Psoas muscle (tissue), 7 donors: ENCODE measurements at regions not wholly inside any gene's neighbourhood (a gene's known extent, or its start where the extent isn't known, plus 50 kb on each side); places are given as distances from the start of the nearest gene placed in this dataset.
"Not testable (repeated sequence)": the region's sequence is repeated elsewhere in the genome, so short reads cannot be mapped to it uniquely, and the experiment has no call there.

ENCODE experiments used
- ATAC-seq, 4 donors: fragments of 200-7000 bp; cut with Tn5 transposase; one replicate each; pipeline ENCODE4 v1.9.1; 2020; ENCODE audit warnings: moderate library complexity in 3 of 4, mild to moderate bottlenecking in 2 of 4
- DNase-seq, 2 donors: peaks; one replicate each; pipeline ENCODE4 v3.0.0-alpha.2; 2020
- H3K27ac ChIP-seq: fragments of 200-600 bp; one replicate; pipeline ENCODE4 v1.8.0; 2022
- H3K27me3 ChIP-seq, 3 donors: fragments of 200-600 bp in 1 of 3; one replicate each; pipeline versions ENCODE4 v1.6.1 to v1.8.0; 2013 to 2022; ENCODE audit warnings: low read length in 2 of 3, mild to moderate bottlenecking in 2 of 3, moderate library complexity in 1 of 3; ENCODE audit not compliant: insufficient read depth in 3 of 3
- H3K36me3 ChIP-seq, 2 donors: fragments of 200-600 bp in 1 of 2; one replicate each; pipeline versions ENCODE4 v1.6.1 to v1.8.0; 2013 to 2022; ENCODE audit warnings: low read depth in 1 of 2, mild to moderate bottlenecking in 1 of 2, moderate library complexity in 1 of 2; ENCODE audit not compliant: insufficient read depth in 1 of 2
- H3K4me1 ChIP-seq: fragments of 200-600 bp; one replicate; pipeline ENCODE4 v1.8.0; 2022
- H3K4me3 ChIP-seq: fragments of 200-600 bp; one replicate; pipeline ENCODE4 v1.8.0; 2022; ENCODE audit warnings: mild to moderate bottlenecking
- H3K9me3 ChIP-seq: fragments of 200-600 bp; one replicate; pipeline ENCODE4 v1.8.0; 2022
- WGBS, 3 donors: extraction: QIAGEN DNeasy Blood & Tissue Kit; methylation state at CpG; one replicate each; pipeline versions ENCODE4 v1.1.6 to v1.1.7; 2013; 5-methylcytosine and 5-hydroxymethylcytosine counted together
- intact Hi-C, 2 donors: fragments of 100-400 bp; cut with DNase I; formaldehyde crosslinking; loops; one replicate each; pipeline versions ENCODE4 v1.11.0 to v1.14.2; 2022
- donor health status: healthy with polysubstance abuse.
- donor health status: DM: no; HTN: no; CAD: no; lungs with moderate emphysema.
- donor health status: Bipolar disorder and iron deficiency.
- donor health status: healthy.
- donor health status: DM: yes; HTN: yes; CAD: no.
- donor health status: DM: no; HTN: no; CAD: no.
- donor health status: DM: yes; HTN: yes; CAD: no.

- WGBS, 3 donors = 63 to 87% (median 71%) methylated on average over 15 to 16 of the region's 16 CpGs
- H3K4me3 ChIP-seq, H3K36me3 ChIP-seq, H3K9me3 ChIP-seq, ATAC-seq, H3K27me3 ChIP-seq, intact Hi-C loops, DNase-seq: not testable (repeated sequence)
- H3K4me1 ChIP-seq = peaks cover 33% of the 10 kb centered on the region
- H3K27ac ChIP-seq = peak overlapping the region; percentile 85
Measured at GRCh38 chr16:29605593-29606205, 57.3 kb upstream of the SPN start.

- Histone ChIP-seq H3K27ac (peak overlapping the region; percentile 85), H3K4me1 (peaks cover 33% of the 10 kb centered on the region)
- H3K4me3 ChIP-seq, H3K36me3 ChIP-seq, DNase-seq, ATAC-seq, H3K27me3 ChIP-seq, H3K9me3 ChIP-seq, intact Hi-C loops: not testable (repeated sequence)
- 48 to 84% (median 77%) methylated on average over 20 to 25 of the region's 26 CpGs for WGBS, 3 donors
Measured at GRCh38 chr16:29606669-29607427, 56.2 kb upstream of the SPN start.

GRCh38 chr16:29607428-29607823 is 55.6 kb upstream of the SPN start:
- H3K36me3 ChIP-seq, H3K9me3 ChIP-seq, H3K27me3 ChIP-seq, intact Hi-C loops, DNase-seq, H3K4me3 ChIP-seq, ATAC-seq: not testable (repeated sequence)
- peaks cover 29% of the 10 kb centered on the region for H3K4me1 ChIP-seq
- H3K27ac ChIP-seq = peak overlapping the region; percentile 85
- WGBS, 3 donors = 43 to 68% (median 52%) methylated on average over 11 of the region's 11 CpGs

- H3K36me3 ChIP-seq, intact Hi-C loops, H3K9me3 ChIP-seq, H3K27me3 ChIP-seq, DNase-seq, H3K4me1 ChIP-seq: not testable (repeated sequence)
- Histone ChIP-seq H3K27ac (peak overlapping the region; percentile 63), H3K4me3 (peak overlapping the region; percentile 82)
- peak; percentile 31 to 48 (median 44) for ATAC-seq
- WGBS, 3 donors = 4 to 13% (median 5%) methylated on average over 33 to 42 of the region's 48 CpGs
Measured at GRCh38 chr16:29612381-29613306, 50.4 kb upstream of the SPN start.
